ENCODE measurements at regions not wholly inside any gene's neighbourhood (a gene's known extent, or its start where the extent isn't known, plus 50 kb on each side); places are given as distances from the start of the nearest gene placed in this dataset.

GRCh38 chr14:38794677-38795076, 308.4 kb downstream of the SEC23A start:
- H3K36me3 Mint-ChIP-seq: no peaks in the 10 kb centered on the region
- H3K4me2 ChIP-seq (replicated peaks; ENCODE audit: extremely low read depth, low read length, poor library complexity, severe bottlenecking): no peak overlapping the region
- H2AFZ ChIP-seq (ENCODE audit: insufficient read depth, low read depth, low read length, poor library complexity, severe bottlenecking): no peak overlapping the region
- H3K27me3 Mint-ChIP-seq (ENCODE audit: low read depth in 3 of 3): peaks cover 0 to 2% (median 1%) of the 10 kb centered on the region in 3 donors
- no peaks in the 10 kb centered on the region for H3K4me1 Mint-ChIP-seq
- no peak overlapping the region for H3K4me3 Mint-ChIP-seq
- H3K9me3 Mint-ChIP-seq: peaks cover 2 to 15% (median 7%) of the 10 kb centered on the region in 7 donors
- no peaks in the 10 kb centered on the region for H3K4me1 ChIP-seq (ENCODE audit: control insufficient read depth in 1 of 2, insufficient read depth in 2 of 2, low read length in 2 of 2)
- H4K20me1 ChIP-seq (ENCODE audit: insufficient read depth, low read length): no peaks in the 10 kb centered on the region
- H3K27ac ChIP-seq (ENCODE audit: low read depth in 1 of 2, low read length in 2 of 2): no peak overlapping the region
- H3K9ac ChIP-seq (ENCODE audit: insufficient read depth, low read length, poor library complexity, severe bottlenecking): no peak overlapping the region
- H3K9me3 ChIP-seq (replicated peaks in 1 of 2; ENCODE audit: control insufficient read depth in 1 of 2, insufficient read depth in 1 of 2, low read length in 2 of 2): no peaks in the 10 kb centered on the region
- no peaks in the 10 kb centered on the region for H3K79me2 ChIP-seq (ENCODE audit: insufficient read depth, low read length)
- DNase-seq: no peak
- H3K27me3 ChIP-seq (ENCODE audit: control insufficient read depth in 2 of 2, insufficient read depth in 2 of 2, low read length in 2 of 2): no peaks in the 10 kb centered on the region
- intact Hi-C loops (cut with micrococcal nuclease): no loop called here
- H3K4me3 ChIP-seq (replicated peaks in 1 of 3; ENCODE audit: low read depth in 2 of 3, low read length in 3 of 3): no peak overlapping the region
- TF ChIP-seq CTCF (IDR thresholded peaks at IDR 0.05): no peak
- no peaks in the 10 kb centered on the region for H3K36me3 ChIP-seq (replicated peaks in 1 of 2; ENCODE audit: control insufficient read depth in 1 of 2, insufficient read depth in 2 of 2, low read length in 2 of 2)
- no peak overlapping the region for H3K27ac Mint-ChIP-seq

GRCh38 chr14:38791862-38792261, 311.2 kb downstream of the SEC23A start:
- Mint-ChIP-seq H3K27ac (no peak overlapping the region), H3K36me3 (no peaks in the 10 kb centered on the region)

More at GRCh38 chr14:38791862-38792261, 311.2 kb downstream of the SEC23A start:
- no peak for DNase-seq
- intact Hi-C loops (cut with micrococcal nuclease): no loop called here
- Histone ChIP-seq H3K27me3 (ENCODE audit: control insufficient read depth in 2 of 2, insufficient read depth in 2 of 2, low read length in 2 of 2) (no peaks in the 10 kb centered on the region), H3K4me2 (replicated peaks; ENCODE audit: extremely low read depth, low read length, poor library complexity, severe bottlenecking) (no peak overlapping the region), H4K20me1 (ENCODE audit: insufficient read depth, low read length) (no peaks in the 10 kb centered on the region), H3K9me3 (replicated peaks in 1 of 2; ENCODE audit: control insufficient read depth in 1 of 2, insufficient read depth in 1 of 2, low read length in 2 of 2) (no peaks in the 10 kb centered on the region), H3K4me1 (ENCODE audit: control insufficient read depth in 1 of 2, insufficient read depth in 2 of 2, low read length in 2 of 2) (no peaks in the 10 kb centered on the region), H3K27ac (ENCODE audit: low read depth in 1 of 2, low read length in 2 of 2) (no peak overlapping the region), H3K4me3 (replicated peaks in 1 of 3; ENCODE audit: low read depth in 2 of 3, low read length in 3 of 3) (no peak overlapping the region), H3K9ac (ENCODE audit: insufficient read depth, low read length, poor library complexity, severe bottlenecking) (no peak overlapping the region), H3K36me3 (replicated peaks in 1 of 2; ENCODE audit: control insufficient read depth in 1 of 2, insufficient read depth in 2 of 2, low read length in 2 of 2) (no peaks in the 10 kb centered on the region), H3K79me2 (ENCODE audit: insufficient read depth, low read length) (no peaks in the 10 kb centered on the region), H2AFZ (ENCODE audit: insufficient read depth, low read depth, low read length, poor library complexity, severe bottlenecking) (no peak overlapping the region)
- 93% methylated on average over 2 of the region's 3 CpGs for WGBS (ENCODE audit: insufficient coverage)
- no peaks in the 10 kb centered on the region for H3K4me1 Mint-ChIP-seq
- H3K4me3 Mint-ChIP-seq: no peak overlapping the region
- no peak for TF ChIP-seq CTCF (IDR thresholded peaks at IDR 0.05)
- peaks cover 0 to 3% (median 2%) of the 10 kb centered on the region in 3 donors for H3K27me3 Mint-ChIP-seq (ENCODE audit: low read depth in 3 of 3)
- peaks cover 0 to 5% (median 2%) of the 10 kb centered on the region in 7 donors for H3K9me3 Mint-ChIP-seq
